AG10803 (cell line): ENCODE measurements at regions not wholly inside any gene's neighbourhood (a gene's known extent, or its start where the extent isn't known, plus 50 kb on each side); places are given as distances from the start of the nearest gene placed in this dataset.

Experiments used
- DNase-seq: peaks from one replicate; pipeline ENCODE4 v3.0.0; 2010; ENCODE audit warnings: low read depth
- H3K4me3 ChIP-seq: 2 replicates; pipeline ENCODE4 v1.5.1; 2011; ENCODE audit warnings: mild to moderate bottlenecking, low read length, control low read depth
- CTCF ChIP-seq: conservative IDR thresholded peaks from 2 replicates; pipeline ENCODE4 v1.5.1; 2011; ENCODE audit warnings: mild to moderate bottlenecking, low read length, control low read depth, inconsistent platforms

DNA sequence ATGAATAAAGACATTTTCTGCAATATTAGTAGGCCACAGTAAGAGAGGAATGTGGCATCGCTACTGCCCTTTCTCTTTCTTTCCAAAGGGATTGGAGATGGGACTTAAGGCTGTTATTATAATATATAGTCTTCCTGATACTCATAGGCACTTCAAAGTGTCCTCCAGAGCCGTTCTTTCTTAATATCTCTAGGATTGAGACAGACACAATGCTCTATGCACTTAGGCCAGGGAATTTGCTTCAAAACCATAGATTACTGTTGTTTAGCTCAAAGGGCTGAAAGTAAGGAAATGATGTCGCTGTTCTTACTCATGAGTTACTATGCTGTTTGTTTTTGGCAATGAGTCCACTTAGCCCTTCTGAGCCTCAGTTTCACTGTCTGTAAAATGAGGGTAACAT, 590.5 kb downstream of the CDH11 start:
- no peak overlapping the region for H3K4me3 ChIP-seq
- no peak for DNase-seq
- no peak for TF ChIP-seq CTCF

DNA sequence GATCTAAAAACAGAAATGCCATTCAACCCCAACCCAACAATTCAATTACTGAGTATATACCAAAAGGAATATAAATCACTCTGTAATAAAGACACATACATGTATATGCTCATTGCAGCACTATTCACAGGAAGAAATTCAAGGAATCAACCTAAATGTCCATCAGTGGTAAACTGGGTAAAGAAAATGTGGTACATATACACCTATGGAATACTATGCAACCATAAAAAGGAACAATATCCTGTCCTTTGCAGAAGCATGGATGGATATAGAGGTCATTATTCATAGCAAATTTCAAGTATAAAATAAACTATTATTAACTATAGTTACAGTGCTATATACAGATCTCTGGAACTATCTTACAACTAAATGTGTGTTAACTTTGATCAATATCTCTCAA, 599.3 kb downstream of the CDH11 start:
- no peak for DNase-seq
- no peak overlapping the region for H3K4me3 ChIP-seq
- no peak for TF ChIP-seq CTCF

DNA sequence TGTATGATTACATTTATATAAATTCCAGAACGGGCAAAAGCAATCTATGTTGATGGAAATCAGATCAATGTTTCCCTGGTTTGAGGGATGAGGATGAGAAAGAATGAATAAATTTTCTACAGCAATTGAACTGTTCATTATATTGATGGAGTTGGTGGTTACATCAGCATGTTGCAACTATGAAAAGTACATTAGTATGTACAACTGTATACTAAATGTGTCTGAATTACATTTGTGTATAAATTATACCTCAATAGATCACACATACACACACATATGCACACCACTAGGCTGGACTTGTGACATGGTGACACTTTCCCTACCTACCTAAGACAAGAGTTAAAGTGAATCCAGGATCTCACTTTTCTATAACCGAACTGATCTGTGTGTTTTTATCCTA, 608.0 kb downstream of the CDH11 start:
- DNase-seq: no peak
- H3K4me3 ChIP-seq: no peak overlapping the region
- no peak for TF ChIP-seq CTCF

- no peak for DNase-seq
- no peak for TF ChIP-seq CTCF
- no peak overlapping the region for H3K4me3 ChIP-seq
Observed at GRCh38 chr16:64507240-64508024, 614.4 kb downstream of the CDH11 start.

GRCh38 chr16:64499211-64499610, 622.7 kb downstream of the CDH11 start:
- no peak for DNase-seq
- H3K4me3 ChIP-seq: no peak overlapping the region
- TF ChIP-seq CTCF: no peak

- DNase-seq: no peak
- TF ChIP-seq CTCF: no peak
- H3K4me3 ChIP-seq: no peak overlapping the region
Observed at GRCh38 chr16:64498363-64498762, 623.5 kb downstream of the CDH11 start.

DNA sequence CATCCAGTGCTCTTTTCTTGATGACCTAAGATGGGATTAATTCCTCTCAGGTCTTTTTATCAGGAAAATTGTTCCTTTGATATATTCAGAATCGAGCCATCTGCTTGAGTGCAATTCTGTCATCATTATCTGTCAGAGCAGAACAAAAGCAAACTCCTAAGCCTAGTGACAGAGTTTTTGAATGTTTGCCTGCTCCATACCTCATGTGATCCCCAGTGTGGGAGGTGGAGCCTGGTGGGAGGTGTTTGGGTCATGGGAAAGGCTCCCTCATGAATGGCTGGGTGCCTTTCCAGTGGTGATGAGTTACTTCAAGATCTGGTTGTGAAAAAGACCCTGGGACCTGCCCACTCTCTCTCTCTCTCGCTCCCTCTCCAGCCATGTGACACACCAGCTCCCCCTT, 628.2 kb downstream of the CDH11 start:
- no peak for TF ChIP-seq CTCF
- DNase-seq: no peak
- no peak overlapping the region for H3K4me3 ChIP-seq
